Karpas-422 (cell line): ENCODE measurements at regions not wholly inside any gene's neighbourhood (a gene's known extent, or its start where the extent isn't known, plus 50 kb on each side); places are given as distances from the start of the nearest gene placed in this dataset.
"Not testable (repeated sequence)": the region's sequence is repeated elsewhere in the genome, so short reads cannot be mapped to it uniquely, and the experiment has no call there.

Source experiments
- DNase-seq: peaks from one replicate; pipeline ENCODE4 v3.0.0-alpha.2; 2015
- H2AFZ ChIP-seq: fragments of 200-600 bp; sonication (generic); 2 replicates; pipeline ENCODE4 v1.6.1; 2014; ENCODE audit warnings: antibody characterized with exemption, low read length, mixed read lengths
- H3K27ac ChIP-seq: fragments of 200-600 bp; sonication (generic); 2 replicates; pipeline ENCODE4 v1.5.1; 2014; ENCODE audit warnings: mild to moderate bottlenecking, low read length, moderate library complexity
- H3K27me3 ChIP-seq: fragments of 200-600 bp; sonication (generic); 2 replicates; pipeline ENCODE4 v1.6.1; 2014; ENCODE audit warnings: low read length, mixed read lengths
- H3K36me3 ChIP-seq: fragments of 200-600 bp; sonication (generic); 2 replicates; pipeline ENCODE4 v1.6.1; 2014; ENCODE audit warnings: low read length, mixed read lengths; ENCODE audit not compliant: insufficient read depth
- H3K4me1 ChIP-seq: fragments of 200-600 bp; sonication (generic); 2 replicates; pipeline ENCODE4 v1.6.1; 2014; ENCODE audit warnings: mild to moderate bottlenecking, low read length, mixed read lengths
- H3K4me2 ChIP-seq: fragments of 200-600 bp; sonication (generic); 2 replicates; pipeline ENCODE4 v1.6.1; 2014; ENCODE audit warnings: low read length, low read depth, mild to moderate bottlenecking; ENCODE audit not compliant: poor library complexity, severe bottlenecking
- H3K4me3 ChIP-seq: fragments of 200-600 bp; sonication (generic); 2 replicates; pipeline ENCODE4 v1.5.1; 2014; ENCODE audit warnings: mild to moderate bottlenecking, antibody characterized with exemption, low read length, mixed read lengths
- H3K79me2 ChIP-seq: fragments of 200-600 bp; sonication (generic); 2 replicates; pipeline ENCODE4 v1.6.1; 2014; ENCODE audit warnings: mild to moderate bottlenecking, low read length, mixed read lengths
- H3K9ac ChIP-seq: fragments of 200-600 bp; sonication (generic); 2 replicates; pipeline ENCODE4 v1.6.0; 2014; ENCODE audit warnings: low read length
- H3K9me2 ChIP-seq: fragments of 200-600 bp; sonication (generic), shearing (Covaris generic); replicated peaks from 2 replicates; pipeline ENCODE4 v1.6.0; 2014; ENCODE audit warnings: mild to moderate bottlenecking, low read length, moderate library complexity; ENCODE audit not compliant: insufficient read depth
- H3K9me3 ChIP-seq: fragments of 300-700, 200-600 bp; sonication (generic); 2 replicates; pipeline ENCODE4 v1.6.1; 2014; ENCODE audit warnings: low read length, mixed read lengths
- H4K20me1 ChIP-seq: fragments of 200-600 bp; sonication (generic); 2 replicates; pipeline ENCODE4 v1.6.1; 2014; ENCODE audit warnings: mild to moderate bottlenecking, antibody characterized with exemption, low read length, low read depth; ENCODE audit not compliant: insufficient read depth

DNA sequence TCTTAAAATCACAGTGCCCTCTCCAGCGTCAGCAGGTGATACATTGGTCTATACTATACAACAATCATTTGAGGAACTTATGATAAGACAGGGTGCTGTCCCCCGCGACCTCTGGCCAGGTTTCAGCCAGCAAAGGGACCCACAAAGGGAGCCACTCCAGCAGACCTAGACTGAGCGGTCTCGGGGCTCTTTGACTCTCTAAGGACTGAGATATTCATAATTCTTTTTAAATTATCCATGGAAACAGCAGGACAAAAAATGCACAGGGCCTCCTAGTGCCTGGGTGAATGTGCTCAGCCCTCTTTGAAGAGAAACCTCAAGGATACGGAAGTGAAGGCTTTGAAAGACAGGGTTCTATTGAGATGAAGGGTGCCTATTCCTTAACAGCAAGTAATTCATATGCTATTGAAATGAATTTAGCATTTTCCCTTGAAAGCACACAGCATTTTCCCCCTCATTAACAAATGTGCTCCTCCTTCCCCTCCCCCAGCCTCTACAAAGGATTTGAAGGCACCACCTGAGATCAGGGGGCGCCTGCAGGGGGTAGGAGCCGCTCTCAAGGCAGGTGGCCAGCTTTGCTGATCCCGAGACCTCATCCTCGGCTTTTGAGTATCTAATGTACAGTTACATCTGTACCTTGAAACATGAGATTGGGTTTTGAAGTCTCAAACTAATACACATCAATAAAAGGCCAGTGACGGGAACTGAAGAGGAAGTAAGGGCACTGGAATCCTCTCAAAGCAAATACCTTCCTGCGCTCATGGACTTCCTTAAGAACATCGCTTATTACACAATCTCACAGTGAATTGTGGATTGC is 65.3 kb upstream of the UNC93A start:
- H3K9ac ChIP-seq, DNase-seq, H3K4me1 ChIP-seq, H3K4me3 ChIP-seq, H2AFZ ChIP-seq, H3K4me2 ChIP-seq, H3K27me3 ChIP-seq, H3K9me2 ChIP-seq, H4K20me1 ChIP-seq, H3K9me3 ChIP-seq, H3K27ac ChIP-seq, H3K36me3 ChIP-seq, H3K79me2 ChIP-seq: not testable (repeated sequence)

DNA sequence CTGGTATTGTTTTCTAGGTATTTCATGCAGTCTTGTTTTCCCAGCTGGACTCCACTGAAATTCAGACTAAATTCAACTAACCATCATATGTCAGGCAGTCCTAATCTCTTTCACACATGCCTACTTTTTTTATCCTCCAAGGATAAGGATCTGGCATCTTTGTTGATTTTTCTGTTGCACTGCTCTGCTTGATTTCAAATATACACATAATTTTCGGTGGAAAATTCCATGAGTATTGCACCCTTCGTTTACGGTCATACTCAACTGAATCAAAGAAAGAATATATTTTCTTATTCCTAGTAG is 64.8 kb upstream of the UNC93A start:
- no peaks in the 10 kb centered on the region for H3K79me2 ChIP-seq
- no peak overlapping the region for H2AFZ ChIP-seq
- DNase-seq = no peak
- no peaks in the 10 kb centered on the region for H3K9me2 ChIP-seq
- no peak overlapping the region for H3K4me3 ChIP-seq
- H4K20me1 ChIP-seq = no peaks in the 10 kb centered on the region
- no peaks in the 10 kb centered on the region for H3K36me3 ChIP-seq
- H3K27me3 ChIP-seq = no peaks in the 10 kb centered on the region
- no peak overlapping the region for H3K9ac ChIP-seq
- H3K9me3 ChIP-seq = no peaks in the 10 kb centered on the region
- no peak overlapping the region for H3K27ac ChIP-seq
- no peaks in the 10 kb centered on the region for H3K4me1 ChIP-seq
- no peak overlapping the region for H3K4me2 ChIP-seq

DNA sequence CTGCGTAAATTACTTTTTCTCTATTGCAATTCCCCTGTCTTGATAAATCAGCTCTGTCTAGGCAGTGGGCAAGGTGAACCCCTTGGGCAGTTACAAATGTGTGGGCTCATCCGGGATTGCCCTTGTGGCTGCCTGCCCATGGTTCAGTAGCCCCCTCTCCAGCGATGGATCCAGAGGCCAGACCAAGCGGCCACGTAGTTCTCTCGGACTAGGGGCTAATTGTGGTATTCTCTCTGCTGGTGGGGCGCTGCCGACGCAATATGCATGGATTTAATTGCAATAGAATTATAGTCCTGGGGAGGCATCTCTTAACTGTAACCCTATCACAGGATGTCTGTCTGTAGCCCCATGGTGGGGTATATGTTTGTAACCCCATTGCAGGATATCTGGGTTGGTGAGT is 64.3 kb upstream of the UNC93A start:
- Histone ChIP-seq H3K9ac (no peak overlapping the region), H3K9me3 (no peaks in the 10 kb centered on the region), H3K36me3 (no peaks in the 10 kb centered on the region), H2AFZ (no peak overlapping the region), H4K20me1 (no peaks in the 10 kb centered on the region), H3K27ac (no peak overlapping the region), H3K79me2 (no peaks in the 10 kb centered on the region), H3K27me3 (no peaks in the 10 kb centered on the region), H3K4me2 (no peak overlapping the region), H3K4me1 (no peaks in the 10 kb centered on the region), H3K4me3 (no peak overlapping the region), H3K9me2 (no peaks in the 10 kb centered on the region)
- no peak for DNase-seq

DNA sequence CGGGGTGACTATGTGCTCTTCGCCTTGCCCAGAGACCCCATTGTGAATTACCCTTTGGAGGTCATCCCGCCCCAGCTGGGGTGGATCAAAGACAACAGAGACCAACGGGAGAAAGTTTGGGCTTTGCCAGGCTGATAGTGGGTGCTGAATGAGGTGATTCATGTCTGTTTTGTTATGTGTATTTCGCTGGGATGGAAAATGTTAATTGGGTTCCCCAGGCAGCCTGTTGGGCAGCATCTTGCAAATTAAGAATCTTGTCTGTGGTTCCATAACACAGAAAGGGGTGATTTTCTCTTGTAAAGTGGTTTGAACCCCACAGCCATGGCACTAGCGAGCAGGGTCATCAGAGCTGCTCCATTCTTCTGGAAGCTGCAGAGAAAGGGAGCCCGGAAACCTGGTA is 63.1 kb upstream of the UNC93A start:
- H3K36me3 ChIP-seq = no peaks in the 10 kb centered on the region

DNA sequence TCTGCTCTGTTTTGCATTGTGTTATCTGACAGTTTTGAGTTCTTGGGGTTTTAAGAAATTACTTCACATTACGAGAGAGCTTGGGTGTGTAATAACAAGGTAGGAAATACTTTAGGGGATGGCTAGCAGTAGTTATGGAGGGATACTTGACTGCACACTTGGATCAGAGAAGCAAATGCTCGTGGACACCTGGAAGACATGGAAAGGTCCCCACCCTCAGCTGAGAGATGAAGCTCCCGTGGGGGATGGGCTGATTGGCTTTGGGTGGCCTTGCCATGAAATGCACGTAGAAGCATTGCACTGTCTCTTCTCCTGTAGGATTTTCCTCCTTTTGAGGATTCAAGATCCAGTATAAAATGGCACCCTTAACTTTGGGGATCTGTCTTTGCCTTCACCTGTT is 61.5 kb upstream of the UNC93A start:
- no peaks in the 10 kb centered on the region for H3K36me3 ChIP-seq
- no peak overlapping the region for H3K4me3 ChIP-seq
- no peak overlapping the region for H3K9ac ChIP-seq
- H3K79me2 ChIP-seq = no peaks in the 10 kb centered on the region
- no peaks in the 10 kb centered on the region for H3K9me2 ChIP-seq
- H4K20me1 ChIP-seq = no peaks in the 10 kb centered on the region
- no peaks in the 10 kb centered on the region for H3K4me1 ChIP-seq
- no peak overlapping the region for H3K27ac ChIP-seq
- no peak for DNase-seq
- no peaks in the 10 kb centered on the region for H3K9me3 ChIP-seq
- no peaks in the 10 kb centered on the region for H3K27me3 ChIP-seq
- H2AFZ ChIP-seq = no peak overlapping the region
- H3K4me2 ChIP-seq = no peak overlapping the region

More for the DNA sequence above, 63.1 kb upstream of the UNC93A start:
- no peak for DNase-seq
- Histone ChIP-seq H3K9me2 (no peaks in the 10 kb centered on the region), H3K9ac (no peak overlapping the region), H3K27ac (no peak overlapping the region), H3K9me3 (no peaks in the 10 kb centered on the region), H3K27me3 (no peaks in the 10 kb centered on the region), H3K4me1 (no peaks in the 10 kb centered on the region), H3K79me2 (no peaks in the 10 kb centered on the region), H4K20me1 (no peaks in the 10 kb centered on the region), H2AFZ (no peak overlapping the region), H3K4me2 (no peak overlapping the region), H3K4me3 (no peak overlapping the region)

DNA sequence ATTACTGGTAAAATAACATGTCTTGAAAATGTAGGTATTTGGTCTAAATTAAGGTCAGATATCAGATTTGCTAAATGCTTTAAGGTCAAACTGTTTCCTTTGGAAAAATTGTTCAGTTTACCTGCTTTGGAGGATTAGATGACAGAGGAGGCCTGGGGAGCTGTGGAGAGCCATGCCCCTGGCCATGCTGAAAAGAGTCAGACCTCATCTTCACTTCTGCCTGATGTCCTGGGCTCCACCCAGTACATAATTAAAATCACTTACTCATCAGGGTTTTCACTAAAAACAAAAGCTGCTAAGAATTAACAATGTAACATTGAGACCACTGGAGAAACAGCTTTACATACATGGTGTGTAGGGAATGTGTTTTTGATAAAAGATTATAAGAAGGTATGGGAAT is 60.8 kb upstream of the UNC93A start:
- H3K36me3 ChIP-seq = no peaks in the 10 kb centered on the region
- no peaks in the 10 kb centered on the region for H3K27me3 ChIP-seq
- no peak overlapping the region for H2AFZ ChIP-seq
- no peaks in the 10 kb centered on the region for H3K4me1 ChIP-seq
- H3K9me2 ChIP-seq = no peaks in the 10 kb centered on the region
- H3K9ac ChIP-seq = no peak overlapping the region
- H3K9me3 ChIP-seq = no peaks in the 10 kb centered on the region
- H3K79me2 ChIP-seq = no peaks in the 10 kb centered on the region
- no peak overlapping the region for H3K27ac ChIP-seq
- H3K4me2 ChIP-seq = no peak overlapping the region
- no peaks in the 10 kb centered on the region for H4K20me1 ChIP-seq
- H3K4me3 ChIP-seq = no peak overlapping the region
- no peak for DNase-seq

DNA sequence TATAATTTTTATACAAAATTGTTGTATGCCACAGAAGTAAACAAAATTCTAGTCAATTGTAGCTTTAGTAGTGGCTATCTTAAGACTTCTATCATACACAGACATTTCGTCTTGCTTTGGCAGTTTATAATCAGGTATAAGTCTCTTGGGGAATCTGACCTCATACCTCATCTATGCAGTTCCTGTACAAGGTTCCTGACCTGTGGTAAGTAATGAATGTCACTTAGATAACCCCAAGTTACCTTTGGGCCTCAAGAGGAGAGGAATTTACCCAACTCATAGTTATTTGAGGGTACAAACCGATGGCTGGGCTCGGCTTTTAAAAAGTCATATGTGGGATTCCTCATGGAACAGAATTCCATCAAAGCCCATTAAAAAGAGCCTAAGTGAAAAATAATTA is 58.8 kb upstream of the UNC93A start:
- H3K9ac ChIP-seq = no peak overlapping the region
- H3K27ac ChIP-seq = no peak overlapping the region
- no peak overlapping the region for H3K4me2 ChIP-seq
- H3K27me3 ChIP-seq = no peaks in the 10 kb centered on the region
- no peaks in the 10 kb centered on the region for H3K9me3 ChIP-seq
- DNase-seq = no peak
- H3K9me2 ChIP-seq = no peaks in the 10 kb centered on the region
- no peaks in the 10 kb centered on the region for H3K4me1 ChIP-seq
- H2AFZ ChIP-seq = no peak overlapping the region
- H3K36me3 ChIP-seq = no peaks in the 10 kb centered on the region
- H4K20me1 ChIP-seq = no peaks in the 10 kb centered on the region
- H3K79me2 ChIP-seq = no peaks in the 10 kb centered on the region
- no peak overlapping the region for H3K4me3 ChIP-seq

DNA sequence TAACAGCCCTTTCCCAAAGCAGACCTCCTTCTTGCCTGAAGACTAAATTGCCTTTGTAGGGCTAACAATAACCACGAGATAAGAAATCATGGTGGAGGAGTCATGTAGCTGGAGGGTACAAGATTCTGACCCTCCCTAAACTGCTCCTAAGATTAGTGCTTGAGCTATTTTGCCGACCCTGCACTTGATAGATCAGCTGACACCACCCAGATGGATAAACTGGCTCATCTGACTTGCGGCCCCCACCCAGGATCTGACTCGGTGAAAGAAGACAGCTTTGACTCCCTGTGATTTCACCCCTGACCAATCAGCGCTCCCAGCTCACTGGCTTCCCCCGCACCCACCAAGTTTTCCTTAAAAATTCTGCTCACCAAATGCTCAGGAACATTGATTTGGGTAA is 57.6 kb upstream of the UNC93A start:
- no peak overlapping the region for H3K4me2 ChIP-seq
- H3K4me3 ChIP-seq = no peak overlapping the region
- H3K9me3 ChIP-seq = no peaks in the 10 kb centered on the region
- H4K20me1 ChIP-seq = no peaks in the 10 kb centered on the region
- no peaks in the 10 kb centered on the region for H3K36me3 ChIP-seq
- no peaks in the 10 kb centered on the region for H3K9me2 ChIP-seq
- no peaks in the 10 kb centered on the region for H3K79me2 ChIP-seq
- no peak for DNase-seq
- H2AFZ ChIP-seq = no peak overlapping the region
- H3K9ac ChIP-seq = no peak overlapping the region
- H3K27ac ChIP-seq = no peak overlapping the region
- H3K4me1 ChIP-seq = no peaks in the 10 kb centered on the region
- no peaks in the 10 kb centered on the region for H3K27me3 ChIP-seq

DNA sequence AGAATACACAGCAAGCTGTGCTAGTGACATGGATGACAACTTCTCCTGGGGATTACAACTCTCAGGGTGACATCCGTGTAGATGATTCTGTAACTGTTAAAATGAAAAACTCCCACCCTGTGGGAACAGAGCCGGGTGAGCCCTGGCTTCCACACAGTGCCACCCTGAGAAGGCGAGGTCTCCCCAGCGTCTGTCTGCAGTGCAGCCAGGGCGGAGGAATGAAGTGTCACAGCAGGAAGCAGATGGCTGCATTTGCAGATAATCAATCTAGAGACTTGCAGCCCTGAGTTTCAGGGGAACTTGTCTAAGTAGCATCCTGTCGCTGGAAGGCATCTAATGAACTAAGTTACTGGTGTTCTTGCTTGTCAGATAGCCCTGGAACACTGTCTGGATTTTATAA is 56.5 kb upstream of the UNC93A start:
- not testable (repeated sequence) for H3K79me2 ChIP-seq, H4K20me1 ChIP-seq, H3K4me2 ChIP-seq, H2AFZ ChIP-seq, H3K27me3 ChIP-seq, H3K9me2 ChIP-seq, H3K27ac ChIP-seq, DNase-seq, H3K36me3 ChIP-seq, H3K4me1 ChIP-seq, H3K4me3 ChIP-seq, H3K9me3 ChIP-seq, H3K9ac ChIP-seq
